ENCODE measurements at regions not wholly inside any gene's neighbourhood (a gene's known extent, or its start where the extent isn't known, plus 50 kb on each side); places are given as distances from the start of the nearest gene placed in this dataset.

- DNase-seq = no peak
Observed at GRCh38 chr6:154561750-154562149, 51.3 kb upstream of the CNKSR3 start.

DNA sequence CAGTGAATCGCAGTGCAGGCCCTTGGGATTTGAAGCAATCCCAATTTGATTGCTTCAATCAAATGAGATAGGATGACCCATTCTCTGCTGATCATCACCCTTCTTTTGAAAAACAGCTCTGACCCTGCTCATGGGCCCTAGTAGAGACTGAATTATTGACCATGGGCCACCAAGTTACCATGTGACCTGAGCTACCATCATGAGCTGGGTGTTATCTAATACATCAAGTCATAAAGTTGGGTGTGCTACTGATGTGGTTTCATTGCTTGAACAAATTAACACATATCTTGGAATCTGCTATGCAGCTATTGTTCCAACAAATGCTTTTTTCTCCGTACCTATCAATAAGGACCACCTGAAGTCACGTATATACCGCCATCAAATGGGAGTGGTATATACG, 54.8 kb upstream of the CNKSR3 start:
- DNase-seq = no peak

GRCh38 chr6:154566866-154567265, 56.4 kb upstream of the CNKSR3 start:
- DNase-seq = no peak

- no peak for DNase-seq
Observed at GRCh38 chr6:154567695-154568220, 57.3 kb upstream of the CNKSR3 start.

GRCh38 chr6:154569156-154569862, 58.8 kb upstream of the CNKSR3 start:
- peak; percentile 14 for DNase-seq

GRCh38 chr6:154570505-154570904, 60.0 kb upstream of the CNKSR3 start:
- no peak for DNase-seq

DNA sequence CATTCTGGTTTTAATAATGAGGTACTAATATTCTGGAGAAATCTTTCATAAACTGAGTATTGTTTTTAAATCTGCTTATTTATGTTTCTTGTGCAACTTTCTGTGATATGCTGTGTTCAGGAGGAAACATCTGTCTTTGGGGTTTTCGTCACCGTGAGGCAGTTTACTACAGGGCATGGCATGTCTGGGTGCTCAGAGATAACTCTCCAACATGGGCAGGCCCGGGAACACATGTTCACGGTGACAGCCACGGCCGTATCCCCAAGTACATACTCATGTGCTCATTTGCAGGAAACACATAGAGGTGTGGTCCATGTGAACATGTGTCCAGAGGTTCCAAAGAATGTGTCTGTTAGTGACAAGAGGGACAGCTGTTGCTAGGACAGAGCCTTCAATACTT, 62.1 kb upstream of the CNKSR3 start:
- DNase-seq = peak; percentile 96

DNA sequence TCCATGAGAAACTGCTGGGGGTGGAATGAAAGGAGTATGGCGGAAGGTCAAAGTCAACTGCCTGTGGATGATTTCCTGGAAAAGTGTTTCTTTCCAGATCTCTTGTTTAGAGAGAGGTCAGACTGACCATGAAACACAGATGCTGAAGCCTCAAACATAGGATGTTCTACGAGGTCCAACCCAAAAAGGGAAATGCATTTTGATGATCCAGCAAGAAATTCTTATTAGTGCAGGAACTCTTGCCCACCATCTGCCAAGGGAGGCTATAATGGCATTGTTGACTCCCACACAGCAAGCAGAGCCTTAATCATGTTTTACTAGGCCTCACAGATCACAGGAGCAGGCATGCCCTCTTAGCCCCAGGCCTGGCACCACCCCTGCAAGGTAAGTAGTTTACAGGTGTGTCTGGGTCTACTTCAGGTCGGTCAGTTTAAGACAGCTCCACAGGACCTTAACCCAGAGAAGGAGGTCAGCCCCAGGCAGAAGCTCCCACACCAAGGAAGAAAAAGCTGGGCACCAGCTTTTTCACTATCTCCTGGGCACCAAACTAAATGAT, 67.6 kb upstream of the CNKSR3 start:
- no peak for DNase-seq

DNA sequence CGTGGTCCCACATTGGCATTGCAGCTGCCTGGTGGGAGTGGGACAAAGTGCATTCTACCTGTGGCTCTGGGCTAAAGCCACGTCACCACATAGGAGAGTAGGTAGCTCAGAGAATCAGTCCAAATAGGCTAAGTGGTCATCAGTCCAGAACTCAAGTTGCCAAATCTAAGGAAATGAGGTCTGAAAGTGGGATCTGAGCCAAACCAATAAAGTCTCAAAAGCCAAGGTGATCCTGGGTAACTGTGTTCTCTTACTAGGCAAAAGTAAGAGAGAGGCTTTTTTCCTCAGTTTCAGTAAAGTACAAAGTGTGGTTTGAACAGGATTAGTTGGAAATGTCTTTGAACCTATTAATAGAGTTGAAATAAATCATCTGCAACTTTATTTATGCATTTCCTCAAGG, 68.6 kb upstream of the CNKSR3 start:
- no peak for DNase-seq

- DNase-seq = no peak
Observed at GRCh38 chr6:154579485-154579884, 69.0 kb upstream of the CNKSR3 start.

DNA sequence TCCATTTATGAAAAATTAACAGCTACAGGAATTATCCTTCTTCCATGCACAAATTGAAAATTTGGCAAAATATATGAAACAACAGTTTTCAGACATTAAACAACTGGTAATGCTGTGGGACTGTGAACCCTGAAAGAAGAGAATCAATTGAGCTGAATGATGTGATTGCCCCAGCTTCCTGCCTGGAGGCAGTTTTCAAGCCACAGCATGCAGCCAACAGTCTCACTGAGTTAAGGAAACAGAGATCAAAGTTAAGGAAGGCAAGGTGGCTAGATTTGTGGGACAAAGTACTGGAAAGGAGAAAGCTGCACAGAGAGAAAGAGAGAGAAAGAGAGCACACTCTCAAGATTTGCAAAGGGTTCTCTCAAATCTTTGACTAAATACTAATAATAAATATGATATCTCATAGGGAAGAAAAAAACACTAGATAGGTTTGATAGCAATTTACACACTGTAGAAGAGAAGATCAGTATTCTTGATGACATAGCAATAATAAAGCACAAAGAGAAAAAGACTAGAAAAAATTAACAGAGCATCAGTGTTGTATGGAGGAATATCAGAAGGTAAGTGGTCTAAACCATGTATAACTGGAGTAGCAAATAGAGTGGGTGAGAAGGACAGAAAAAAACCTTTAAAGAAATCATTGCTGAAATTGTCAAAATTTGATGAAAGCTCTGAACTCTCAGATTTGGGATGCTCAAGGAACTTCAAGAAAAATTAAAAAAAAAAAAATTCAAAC, 70.1 kb upstream of the CNKSR3 start:
- no peak for DNase-seq

- DNase-seq = no peak
Observed at GRCh38 chr6:154582696-154583095, 72.2 kb upstream of the CNKSR3 start.

GRCh38 chr6:154583546-154584188, 73.2 kb upstream of the CNKSR3 start:
- no peak for DNase-seq

DNA sequence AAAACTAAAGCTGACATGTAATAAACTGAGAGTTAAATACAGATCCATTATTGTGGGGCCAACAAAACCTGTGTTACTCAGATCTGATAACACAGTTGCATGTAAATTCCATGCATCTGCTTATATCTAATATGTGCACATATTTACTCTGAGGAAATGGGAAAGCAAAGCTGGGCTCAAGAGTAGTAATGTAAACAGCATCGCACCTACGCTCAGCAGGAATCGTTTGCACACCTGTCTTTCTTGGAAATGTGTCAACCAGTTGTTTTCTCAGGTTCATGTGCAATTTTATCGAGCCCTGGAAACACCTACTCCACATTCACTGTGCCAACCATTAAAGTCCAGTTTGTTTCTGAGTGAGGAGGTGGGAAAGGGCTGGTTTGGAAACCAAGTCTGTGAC, 80.3 kb upstream of the CNKSR3 start:
- no peak for DNase-seq

DNA sequence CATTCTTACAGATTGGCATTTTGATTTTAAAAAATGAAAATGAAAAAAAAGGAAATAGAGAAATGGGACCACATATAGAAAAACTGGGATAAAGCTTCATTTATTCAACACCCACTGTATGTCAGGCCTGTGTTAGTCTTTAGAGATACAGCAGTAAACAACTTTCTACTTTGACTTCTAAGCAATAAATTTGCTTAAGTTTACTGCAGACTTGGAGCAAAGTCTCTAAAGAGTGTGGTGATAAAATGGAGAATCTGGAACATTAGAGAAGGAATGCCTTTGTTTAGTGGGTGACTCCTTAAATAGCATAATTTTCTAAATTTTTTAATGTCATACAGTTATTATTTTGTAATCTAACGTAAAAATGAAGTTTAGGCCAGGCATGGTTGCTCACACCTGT, 80.7 kb upstream of the CNKSR3 start:
- no peak for DNase-seq

- DNase-seq = no peak
Observed at GRCh38 chr6:154592199-154592860, 81.8 kb upstream of the CNKSR3 start.

GRCh38 chr6:154593122-154593521, 82.6 kb upstream of the CNKSR3 start:
- no peak for DNase-seq

DNA sequence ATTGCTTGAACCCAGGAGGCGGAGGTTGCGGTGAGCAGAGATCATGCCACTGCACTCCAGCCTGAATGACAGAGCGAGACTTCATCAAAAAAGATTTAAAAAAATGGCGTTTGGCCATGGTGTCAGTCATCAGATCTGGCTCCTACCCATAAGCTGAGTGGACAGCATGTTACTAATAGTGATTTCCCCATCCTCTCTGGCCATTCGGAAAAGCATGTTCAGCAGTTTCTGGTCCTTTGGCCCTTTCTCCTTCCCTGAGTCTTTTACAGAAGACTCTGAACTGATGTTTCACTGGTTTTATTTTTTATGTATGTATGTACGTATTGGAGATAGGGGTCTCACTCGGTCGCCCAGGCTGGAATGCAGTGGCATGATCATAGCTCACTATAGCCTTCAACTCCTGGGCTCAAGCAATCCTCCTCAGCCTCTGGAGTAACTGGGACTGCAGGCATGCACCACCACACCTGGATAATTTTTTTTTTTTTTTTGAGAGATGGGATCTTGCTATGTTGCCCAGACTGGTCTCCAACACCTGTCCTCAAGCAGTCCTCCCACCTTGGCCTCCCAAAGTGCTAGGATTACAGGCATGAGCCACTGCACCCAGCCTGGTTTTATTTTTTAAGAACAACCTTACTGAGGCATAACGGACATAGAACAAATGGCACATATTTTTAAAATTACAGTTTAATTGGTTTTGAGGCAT, 84.2 kb upstream of the CNKSR3 start:
- no peak for DNase-seq

- DNase-seq = no peak
Observed at GRCh38 chr6:154595538-154595937, 85.1 kb upstream of the CNKSR3 start.

- no peak for DNase-seq
Observed at GRCh38 chr6:154596009-154596408, 85.5 kb upstream of the CNKSR3 start.

DNA sequence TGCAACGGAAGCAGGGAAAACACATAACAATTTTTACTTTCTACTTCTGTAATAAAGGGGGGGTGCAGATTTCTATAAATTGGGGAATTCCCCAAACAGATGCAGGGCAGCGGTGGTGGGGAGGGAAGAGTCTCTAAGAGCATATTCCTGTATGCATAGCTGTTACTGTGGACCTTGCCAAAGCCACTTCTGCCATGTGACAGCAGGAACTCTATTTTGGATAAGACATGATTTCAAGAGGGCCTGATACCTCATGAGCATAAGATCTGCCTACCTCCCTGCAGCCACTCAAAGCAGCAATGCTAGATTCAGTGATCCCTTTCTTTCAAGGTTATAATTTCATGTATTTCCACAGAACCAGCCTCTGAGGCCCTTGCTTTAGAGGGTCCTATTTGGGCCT, 86.2 kb upstream of the CNKSR3 start:
- no peak for DNase-seq

GRCh38 chr6:154598399-154598798, 87.9 kb upstream of the CNKSR3 start:
- no peak for DNase-seq

Measured in hematopoietic multipotent progenitor cell treated with erythropoietin and hydrocortisone succinate and interleukin-3 and kit ligand, for 4 days (in vitro differentiated cells).